ENCODE measurements at regions not wholly inside any gene's neighbourhood (a gene's known extent, or its start where the extent isn't known, plus 50 kb on each side); places are given as distances from the start of the nearest gene placed in this dataset.

GRCh38 chr6:163897669-163898068 is 483.2 kb downstream of the QKI start:
- Histone ChIP-seq H3K27ac (ENCODE audit: insufficient read depth, low read depth, low read length, poor library complexity, severe bottlenecking) (no peak overlapping the region), H3K27me3 (ENCODE audit: control insufficient read depth, insufficient read depth, low read length, poor library complexity, severe bottlenecking) (no peaks in the 10 kb centered on the region), H3K4me3 (ENCODE audit: insufficient read depth, low read depth, low read length) (no peak overlapping the region), H3K36me3 (ENCODE audit: control insufficient read depth, insufficient read depth, low read length) (no peaks in the 10 kb centered on the region), H3K9me3 (ENCODE audit: control insufficient read depth, low read length) (no peaks in the 10 kb centered on the region), H3K4me1 (ENCODE audit: control insufficient read depth, insufficient read depth, low read length) (peaks cover 8% of the 10 kb centered on the region)
- 93 to 96% methylated on average over 4 of the region's 4 CpGs for WGBS, 2 experiments

- Histone ChIP-seq H3K4me3 (ENCODE audit: insufficient read depth, low read depth, low read length) (no peak overlapping the region), H3K4me1 (ENCODE audit: control insufficient read depth, insufficient read depth, low read length) (peaks cover 8% of the 10 kb centered on the region), H3K36me3 (ENCODE audit: control insufficient read depth, insufficient read depth, low read length) (no peaks in the 10 kb centered on the region), H3K27ac (ENCODE audit: insufficient read depth, low read depth, low read length, poor library complexity, severe bottlenecking) (no peak overlapping the region), H3K27me3 (ENCODE audit: control insufficient read depth, insufficient read depth, low read length, poor library complexity, severe bottlenecking) (no peaks in the 10 kb centered on the region), H3K9me3 (ENCODE audit: control insufficient read depth, low read length) (no peaks in the 10 kb centered on the region)
- 90% methylated on average over 8 of the region's 8 CpGs for WGBS, 2 experiments
Observed at GRCh38 chr6:163897030-163897429, 482.5 kb downstream of the QKI start.

GRCh38 chr6:163895162-163895561 is 480.6 kb downstream of the QKI start:
- Histone ChIP-seq H3K27me3 (ENCODE audit: control insufficient read depth, insufficient read depth, low read length, poor library complexity, severe bottlenecking) (no peaks in the 10 kb centered on the region), H3K4me3 (ENCODE audit: insufficient read depth, low read depth, low read length) (no peak overlapping the region), H3K4me1 (ENCODE audit: control insufficient read depth, insufficient read depth, low read length) (no peaks in the 10 kb centered on the region), H3K27ac (ENCODE audit: insufficient read depth, low read depth, low read length, poor library complexity, severe bottlenecking) (no peak overlapping the region), H3K36me3 (ENCODE audit: control insufficient read depth, insufficient read depth, low read length) (no peaks in the 10 kb centered on the region), H3K9me3 (ENCODE audit: control insufficient read depth, low read length) (no peaks in the 10 kb centered on the region)

- WGBS, 2 experiments = 96 to 100% methylated on average over 4 of the region's 4 CpGs
- Histone ChIP-seq H3K9me3 (ENCODE audit: control insufficient read depth, low read length) (no peaks in the 10 kb centered on the region), H3K4me1 (ENCODE audit: control insufficient read depth, insufficient read depth, low read length) (no peaks in the 10 kb centered on the region), H3K36me3 (ENCODE audit: control insufficient read depth, insufficient read depth, low read length) (no peaks in the 10 kb centered on the region), H3K4me3 (ENCODE audit: insufficient read depth, low read depth, low read length) (no peak overlapping the region), H3K27me3 (ENCODE audit: control insufficient read depth, insufficient read depth, low read length, poor library complexity, severe bottlenecking) (no peaks in the 10 kb centered on the region), H3K27ac (ENCODE audit: insufficient read depth, low read depth, low read length, poor library complexity, severe bottlenecking) (no peak overlapping the region)
Observed at GRCh38 chr6:163893609-163894189, 479.2 kb downstream of the QKI start.

- H3K4me3 ChIP-seq (ENCODE audit: insufficient read depth, low read depth, low read length) = no peak overlapping the region
- no peaks in the 10 kb centered on the region for H3K9me3 ChIP-seq (ENCODE audit: control insufficient read depth, low read length)
- H3K36me3 ChIP-seq (ENCODE audit: control insufficient read depth, insufficient read depth, low read length) = no peaks in the 10 kb centered on the region
- WGBS, 2 experiments = 94 to 95% methylated on average over 12 of the region's 12 CpGs
- no peaks in the 10 kb centered on the region for H3K27me3 ChIP-seq (ENCODE audit: control insufficient read depth, insufficient read depth, low read length, poor library complexity, severe bottlenecking)
- H3K4me1 ChIP-seq (ENCODE audit: control insufficient read depth, insufficient read depth, low read length) = no peaks in the 10 kb centered on the region
- H3K27ac ChIP-seq (ENCODE audit: insufficient read depth, low read depth, low read length, poor library complexity, severe bottlenecking) = no peak overlapping the region
Observed at GRCh38 chr6:163892824-163893561, 478.5 kb downstream of the QKI start.

- no peak overlapping the region for H3K4me3 ChIP-seq (ENCODE audit: insufficient read depth, low read depth, low read length)
- H3K27me3 ChIP-seq (ENCODE audit: control insufficient read depth, insufficient read depth, low read length, poor library complexity, severe bottlenecking) = no peaks in the 10 kb centered on the region
- H3K9me3 ChIP-seq (ENCODE audit: control insufficient read depth, low read length) = no peaks in the 10 kb centered on the region
- no peaks in the 10 kb centered on the region for H3K4me1 ChIP-seq (ENCODE audit: control insufficient read depth, insufficient read depth, low read length)
- no peaks in the 10 kb centered on the region for H3K36me3 ChIP-seq (ENCODE audit: control insufficient read depth, insufficient read depth, low read length)
- no peak overlapping the region for H3K27ac ChIP-seq (ENCODE audit: insufficient read depth, low read depth, low read length, poor library complexity, severe bottlenecking)
- 90 to 100% methylated on average over 2 of the region's 3 CpGs for WGBS, 2 experiments
Observed at GRCh38 chr6:163889904-163890514, 475.5 kb downstream of the QKI start.

GRCh38 chr6:163888030-163888819 is 473.7 kb downstream of the QKI start:
- Histone ChIP-seq H3K27me3 (ENCODE audit: control insufficient read depth, insufficient read depth, low read length, poor library complexity, severe bottlenecking) (no peaks in the 10 kb centered on the region), H3K27ac (ENCODE audit: insufficient read depth, low read depth, low read length, poor library complexity, severe bottlenecking) (no peak overlapping the region), H3K9me3 (ENCODE audit: control insufficient read depth, low read length) (no peaks in the 10 kb centered on the region), H3K36me3 (ENCODE audit: control insufficient read depth, insufficient read depth, low read length) (no peaks in the 10 kb centered on the region), H3K4me3 (ENCODE audit: insufficient read depth, low read depth, low read length) (no peak overlapping the region), H3K4me1 (ENCODE audit: control insufficient read depth, insufficient read depth, low read length) (no peaks in the 10 kb centered on the region)
- WGBS, 2 experiments = 88% methylated on average over 1 of the region's 2 CpGs; no CpG with 5 or more reads in 1 of the 2 experiments

GRCh38 chr6:163886428-163886827 is 471.9 kb downstream of the QKI start:
- H3K36me3 ChIP-seq (ENCODE audit: control insufficient read depth, insufficient read depth, low read length) = no peaks in the 10 kb centered on the region
- H3K27ac ChIP-seq (ENCODE audit: insufficient read depth, low read depth, low read length, poor library complexity, severe bottlenecking) = no peak overlapping the region
- H3K4me3 ChIP-seq (ENCODE audit: insufficient read depth, low read depth, low read length) = no peak overlapping the region
- H3K4me1 ChIP-seq (ENCODE audit: control insufficient read depth, insufficient read depth, low read length) = no peaks in the 10 kb centered on the region
- H3K9me3 ChIP-seq (ENCODE audit: control insufficient read depth, low read length) = no peaks in the 10 kb centered on the region
- H3K27me3 ChIP-seq (ENCODE audit: control insufficient read depth, insufficient read depth, low read length, poor library complexity, severe bottlenecking) = no peaks in the 10 kb centered on the region
- WGBS, 2 experiments = 95 to 96% methylated on average over 1 of the region's 1 CpG

- Histone ChIP-seq H3K27ac (ENCODE audit: insufficient read depth, low read depth, low read length, poor library complexity, severe bottlenecking) (no peak overlapping the region), H3K9me3 (ENCODE audit: control insufficient read depth, low read length) (no peaks in the 10 kb centered on the region)
- 96 to 98% methylated on average over 3 of the region's 3 CpGs for WGBS, 2 experiments
Observed at GRCh38 chr6:163883984-163884383, 469.5 kb downstream of the QKI start.

GRCh38 chr6:163878698-163879097 is 464.2 kb downstream of the QKI start:
- H3K4me3 ChIP-seq (ENCODE audit: insufficient read depth, low read depth, low read length) = no peak overlapping the region
- H3K9me3 ChIP-seq (ENCODE audit: control insufficient read depth, low read length) = no peaks in the 10 kb centered on the region
- no peaks in the 10 kb centered on the region for H3K27me3 ChIP-seq (ENCODE audit: control insufficient read depth, insufficient read depth, low read length, poor library complexity, severe bottlenecking)
- H3K36me3 ChIP-seq (ENCODE audit: control insufficient read depth, insufficient read depth, low read length) = no peaks in the 10 kb centered on the region
- WGBS, 2 experiments = 92 to 98% methylated on average over 2 of the region's 2 CpGs
- H3K27ac ChIP-seq (ENCODE audit: insufficient read depth, low read depth, low read length, poor library complexity, severe bottlenecking) = no peak overlapping the region
- no peaks in the 10 kb centered on the region for H3K4me1 ChIP-seq (ENCODE audit: control insufficient read depth, insufficient read depth, low read length)

More at GRCh38 chr6:163883984-163884383, 469.5 kb downstream of the QKI start:
- no peaks in the 10 kb centered on the region for H3K4me1 ChIP-seq (ENCODE audit: control insufficient read depth, insufficient read depth, low read length)
- no peaks in the 10 kb centered on the region for H3K27me3 ChIP-seq (ENCODE audit: control insufficient read depth, insufficient read depth, low read length, poor library complexity, severe bottlenecking)
- H3K4me3 ChIP-seq (ENCODE audit: insufficient read depth, low read depth, low read length) = no peak overlapping the region
- H3K36me3 ChIP-seq (ENCODE audit: control insufficient read depth, insufficient read depth, low read length) = no peaks in the 10 kb centered on the region
